GM19467 (cell line): ENCODE measurements at regions not wholly inside any gene's neighbourhood (a gene's known extent, or its start where the extent isn't known, plus 50 kb on each side); places are given as distances from the start of the nearest gene placed in this dataset.

Experiments
- ATAC-seq: cut with Tn5 transposase; IDR thresholded peaks from one replicate; pipeline ENCODE4 v1.9.1; 2021; ENCODE audit warnings: mild to moderate bottlenecking, moderate library complexity; ENCODE audit not compliant: unreplicated experiment

DNA sequence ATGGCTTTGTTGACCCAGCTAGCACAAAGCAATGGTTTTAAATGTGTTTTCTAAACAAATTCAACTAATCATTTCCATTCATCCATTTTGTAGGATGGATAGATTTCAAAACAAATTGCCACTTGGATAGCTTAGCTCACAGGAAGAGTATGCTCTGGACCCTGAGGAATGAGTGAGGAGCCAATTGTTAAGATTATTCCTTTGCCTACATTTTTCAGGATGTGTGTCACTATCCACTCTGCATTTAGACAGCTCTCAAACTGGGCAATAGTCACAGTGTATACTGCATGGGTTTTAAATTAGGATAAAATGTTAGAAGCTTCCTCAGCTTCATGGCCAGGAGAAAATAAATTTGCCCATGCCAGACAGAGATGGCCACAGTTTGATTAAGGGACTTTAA is 605.6 kb upstream of the TEX47 start:
- ATAC-seq, result no peak

DNA sequence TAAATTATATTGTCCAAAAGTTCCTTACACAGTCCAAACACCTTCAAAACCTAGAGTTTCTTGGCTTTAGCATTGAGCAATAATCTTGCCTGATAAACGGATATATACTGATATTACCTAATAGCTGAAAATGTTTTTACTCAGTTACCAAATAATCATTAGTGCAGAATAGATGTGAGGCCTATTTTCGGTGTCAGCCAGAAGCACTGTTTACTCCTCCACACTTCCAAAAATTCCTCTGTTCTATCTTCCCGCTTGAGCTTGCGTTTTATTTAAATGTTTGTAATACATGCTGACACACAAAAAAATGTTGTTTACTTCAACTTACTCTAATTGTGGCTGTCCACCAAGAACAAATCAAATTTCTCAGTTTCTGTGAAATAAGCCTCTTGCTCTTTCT is 606.2 kb upstream of the TEX47 start:
- ATAC-seq, result no peak

GRCh38 chr7:89451911-89452310 is 656.4 kb upstream of the TEX47 start:
- no peak for ATAC-seq

GRCh38 chr7:89456556-89456955 is 661.0 kb upstream of the TEX47 start:
- no peak for ATAC-seq

DNA sequence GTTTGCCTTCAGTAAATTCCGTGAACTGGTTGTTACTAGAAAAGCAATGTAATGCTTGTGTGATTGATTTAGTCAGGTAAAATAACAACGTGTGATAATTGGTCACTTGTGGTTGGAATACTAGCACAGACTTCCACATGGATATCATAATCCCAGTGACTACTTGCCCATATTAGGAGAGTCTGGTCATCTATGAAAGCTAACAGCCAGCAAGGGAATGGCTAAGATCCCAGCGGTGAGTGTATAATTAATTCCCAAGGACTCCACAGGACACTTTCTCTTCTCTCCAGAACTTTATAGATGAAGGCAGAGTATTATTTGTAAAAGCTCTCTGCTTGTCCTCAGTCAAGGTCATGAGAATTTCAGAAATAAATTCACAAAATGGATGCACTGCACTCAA is 662.6 kb upstream of the TEX47 start:
- ATAC-seq, result no peak

DNA sequence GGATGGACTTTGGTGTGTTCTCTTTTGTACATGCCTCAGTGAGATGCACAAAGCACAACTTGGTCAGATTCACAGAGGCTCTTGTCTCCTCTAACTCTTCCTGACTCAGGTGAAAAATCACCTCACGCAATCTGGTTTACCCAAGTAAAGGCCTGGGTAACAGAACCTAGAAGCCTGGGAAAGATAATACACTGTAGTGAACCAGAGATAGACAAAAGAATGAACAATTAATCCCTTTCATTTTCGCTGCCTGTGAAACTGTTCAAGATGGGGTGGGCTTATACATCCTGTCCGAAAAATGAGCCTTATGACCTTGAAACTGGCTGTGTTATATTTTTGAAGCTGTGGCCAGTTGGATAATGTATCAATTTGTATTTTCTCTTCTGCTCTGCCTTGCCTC is 678.9 kb upstream of the TEX47 start:
- ATAC-seq, result no peak

GRCh38 chr7:89477991-89478390 is 676.3 kb upstream of the STEAP1 start:
- ATAC-seq, result no peak

- ATAC-seq, result no peak
Measured at GRCh38 chr7:89495704-89496103, 658.6 kb upstream of the STEAP1 start.

DNA sequence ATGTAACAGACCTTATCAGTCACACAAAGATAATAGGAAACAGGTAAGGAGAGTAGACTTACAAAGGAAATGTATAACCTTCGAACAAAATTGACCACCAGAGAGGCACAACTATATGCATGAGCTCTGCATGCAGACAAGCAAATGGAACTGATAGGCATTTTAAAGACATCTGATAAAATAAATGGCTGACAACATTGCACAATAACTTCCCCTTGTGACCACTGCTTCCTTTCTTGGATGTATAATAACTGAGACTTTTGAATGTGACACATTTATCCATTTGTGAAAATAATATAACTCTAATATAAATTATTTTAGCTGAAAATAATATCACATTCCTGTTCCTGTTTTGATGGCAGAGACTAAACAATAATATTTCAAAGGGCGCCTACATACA is 654.2 kb upstream of the STEAP1 start:
- no peak for ATAC-seq

DNA sequence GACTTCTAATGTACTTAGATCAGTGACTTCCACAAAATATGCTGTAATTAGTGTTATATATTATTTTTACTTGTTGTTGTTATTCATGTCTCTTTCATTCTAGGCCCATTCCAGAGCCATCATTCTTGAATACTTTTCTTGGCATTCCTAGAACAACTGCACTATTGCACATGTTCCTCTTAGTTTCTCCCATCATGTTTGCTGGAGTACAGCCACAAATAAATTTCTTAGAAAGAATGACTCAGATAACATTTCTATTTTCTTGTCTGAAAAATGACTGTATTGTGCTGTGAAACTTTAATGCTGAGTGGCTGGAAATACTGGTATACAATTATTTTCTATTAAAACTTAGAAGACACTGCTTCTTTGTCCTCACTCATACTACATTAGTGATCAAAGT is 651.0 kb upstream of the STEAP1 start:
- no peak for ATAC-seq

GRCh38 chr7:89507034-89507433 is 647.2 kb upstream of the STEAP1 start:
- ATAC-seq, result no peak

- ATAC-seq, result no peak
Measured at GRCh38 chr7:89511900-89512299, 642.4 kb upstream of the STEAP1 start.

GRCh38 chr7:89514970-89515369 is 639.3 kb upstream of the STEAP1 start:
- no peak for ATAC-seq

- ATAC-seq, result no peak
Measured at GRCh38 chr7:89517815-89518214, 636.5 kb upstream of the STEAP1 start.

GRCh38 chr7:89549768-89550167 is 604.5 kb upstream of the STEAP1 start:
- no peak for ATAC-seq

DNA sequence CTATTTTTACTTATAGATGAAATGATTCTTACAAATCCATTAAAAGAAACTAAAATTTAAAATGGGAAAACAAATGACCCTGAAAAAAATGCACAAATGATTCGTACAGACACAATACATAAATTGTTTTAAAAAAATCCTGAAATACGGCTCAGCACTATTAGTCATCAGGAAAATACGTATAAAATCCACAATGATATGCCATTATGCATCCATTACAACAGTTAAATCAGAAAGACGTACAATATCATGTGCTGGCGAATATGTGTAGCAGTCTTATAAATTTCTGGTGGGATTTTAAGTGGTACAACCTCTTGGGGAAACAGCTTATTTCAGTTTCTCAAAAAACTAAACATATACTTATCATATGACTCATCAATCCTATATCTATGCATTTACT is 600.1 kb upstream of the STEAP1 start:
- ATAC-seq, result no peak

DNA sequence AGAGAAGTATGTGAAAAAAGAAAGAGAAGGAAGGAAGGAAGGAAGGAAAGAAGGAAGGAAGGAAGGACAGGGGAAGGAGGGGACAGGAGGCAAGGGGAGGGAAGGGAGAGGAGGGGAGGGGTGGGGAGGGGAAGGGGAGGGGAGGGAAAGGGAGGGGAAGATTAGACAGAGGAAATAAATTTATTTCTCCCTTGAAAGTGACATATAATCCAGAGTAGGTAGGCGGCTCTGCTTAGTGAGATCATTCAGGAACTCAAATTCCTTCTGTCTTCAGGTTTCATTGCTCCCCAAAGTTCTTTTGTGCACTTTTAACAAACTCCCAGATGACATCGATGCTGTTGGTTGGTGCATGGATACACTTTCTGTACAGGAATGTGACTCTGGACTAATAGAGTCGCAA is 594.7 kb upstream of the STEAP1 start:
- no peak for ATAC-seq

DNA sequence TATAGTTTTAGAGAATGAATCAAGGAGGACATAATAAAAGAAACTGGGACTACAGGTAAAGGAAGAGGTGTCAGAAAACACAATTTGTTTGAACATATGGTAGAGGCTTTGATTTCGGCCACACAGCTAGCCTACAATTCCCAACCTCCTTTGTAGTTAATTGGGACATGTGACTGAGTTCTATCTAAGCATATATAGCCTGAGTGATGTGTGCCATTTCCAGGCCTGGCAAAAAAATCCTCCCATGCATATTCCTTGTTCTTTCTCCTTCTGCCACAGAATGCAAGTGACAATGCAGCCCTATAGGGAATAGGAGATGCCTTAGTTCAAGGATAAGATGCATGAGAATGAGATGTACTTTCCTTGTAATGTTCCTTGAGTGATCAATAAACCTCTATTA is 590.7 kb upstream of the STEAP1 start:
- no peak for ATAC-seq

GRCh38 chr7:89584896-89585295 is 569.4 kb upstream of the STEAP1 start:
- no peak for ATAC-seq

DNA sequence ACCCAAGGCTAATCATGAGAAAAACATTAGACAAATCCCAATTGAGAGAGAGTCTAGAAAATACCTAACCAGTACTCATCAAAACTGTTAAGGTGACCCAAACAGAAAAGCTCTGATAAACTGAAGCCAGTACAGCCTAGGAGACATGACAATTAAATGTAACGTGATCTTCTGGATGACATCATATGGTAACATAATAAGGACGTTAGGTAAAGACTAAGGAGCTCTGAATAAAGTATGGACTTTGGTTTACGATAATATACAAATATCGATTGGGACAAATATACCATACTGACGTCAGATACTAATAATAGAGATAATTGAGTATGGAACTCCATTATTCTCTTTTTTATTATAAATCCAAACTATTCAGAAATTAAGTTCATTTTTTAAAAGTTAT is 561.1 kb upstream of the STEAP1 start:
- ATAC-seq, result no peak

DNA sequence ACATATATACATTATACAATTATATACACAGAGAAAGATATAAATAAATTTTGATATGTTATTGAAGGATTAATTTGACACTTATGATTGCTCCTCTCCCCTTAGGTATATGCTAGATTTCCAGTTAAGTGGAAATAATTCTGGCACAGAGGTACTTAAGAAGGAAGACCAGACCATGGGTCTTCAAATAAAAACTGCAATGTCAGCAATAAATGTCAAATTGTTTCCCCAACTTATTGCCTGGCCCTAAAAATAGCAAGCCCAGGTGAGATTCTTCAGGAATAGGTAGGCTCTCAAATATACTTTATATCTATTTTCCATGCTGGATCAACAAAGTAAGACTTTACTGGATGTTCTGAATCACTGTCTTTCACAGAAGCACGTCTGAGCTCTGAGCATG is 551.3 kb upstream of the STEAP1 start:
- no peak for ATAC-seq

- no peak for ATAC-seq
Measured at GRCh38 chr7:89605362-89605761, 548.9 kb upstream of the STEAP1 start.

- ATAC-seq, result no peak
Measured at GRCh38 chr7:89606511-89606910, 547.8 kb upstream of the STEAP1 start.

DNA sequence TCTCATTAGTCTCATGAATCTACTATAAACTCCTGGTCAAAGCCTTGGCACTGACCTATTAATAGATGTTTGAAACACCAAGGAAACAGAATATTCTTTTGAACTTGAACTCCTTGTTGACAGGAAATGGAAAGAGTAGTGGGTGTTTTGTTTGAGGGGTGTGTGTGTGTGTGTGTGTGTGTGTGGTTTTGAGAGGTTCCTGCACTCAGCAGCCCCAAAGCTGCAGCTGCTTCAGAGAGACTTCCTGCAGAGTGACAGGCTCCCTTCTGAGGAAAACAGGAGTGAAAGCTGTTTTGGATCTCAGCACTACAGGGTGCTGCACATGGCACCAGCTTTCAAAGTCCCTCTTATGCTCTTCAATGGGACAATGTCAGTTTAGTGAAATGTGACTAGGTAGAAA is 546.5 kb upstream of the STEAP1 start:
- ATAC-seq, result no peak
